Transverse colon (tissue), 4 donors: ENCODE measurements at regions not wholly inside any gene's neighbourhood (a gene's known extent, or its start where the extent isn't known, plus 50 kb on each side); places are given as distances from the start of the nearest gene placed in this dataset.
"Not testable (repeated sequence)": the region's sequence is repeated elsewhere in the genome, so short reads cannot be mapped to it uniquely, and the experiment has no call there.

Experiments used
- DNase-seq: peaks from one replicate; pipeline ENCODE4 v3.0.0-alpha.2; 2019
- H3K27ac ChIP-seq, 4 donors: fragments of 200-600 bp; sonication (generic); 2 replicates each; pipeline ENCODE4 v1.5.1; 2016 to 2018; ENCODE audit warnings: inconsistent platforms in 4 of 4
- H3K27me3 ChIP-seq: fragments of 200-600 bp; sonication (generic); 2 replicates; pipeline ENCODE4 v1.5.1; 2017; ENCODE audit warnings: inconsistent platforms
- H3K36me3 ChIP-seq, 4 donors: fragments of 200-600 bp; sonication (generic); 2 replicates each; pipeline ENCODE4 v1.5.1; 2017 to 2019; ENCODE audit warnings: inconsistent platforms in 4 of 4
- H3K4me1 ChIP-seq, 4 donors: fragments of 200-600 bp; sonication (generic); 2 replicates each; pipeline ENCODE4 v1.5.1; 2017 to 2020; ENCODE audit warnings: inconsistent platforms in 4 of 4
- H3K4me3 ChIP-seq, 4 donors: fragments of 200-600 bp; sonication (generic); 1 replicate in 1 of 4; 2 replicates in 3 of 4; pipeline versions ENCODE4 v1.5.1 to v1.6.1; 2017 to 2019; ENCODE audit warnings: inconsistent platforms in 4 of 4
- H3K9me3 ChIP-seq, 2 donors: fragments of 200-600 bp; sonication (generic); 2 replicates each; pipeline ENCODE4 v1.5.1; 2017 to 2019; ENCODE audit warnings: inconsistent platforms in 2 of 2
- EP300 ChIP-seq: sonication (generic); formaldehyde crosslinking; IDR thresholded peaks from one replicate; pipeline ENCODE4 v1.6.1; 2017; ENCODE audit warnings: antibody characterized with exemption, low read depth
- POLR2A ChIP-seq: fragments of 450-650 bp; IDR thresholded peaks from one replicate; pipeline ENCODE4 v1.6.1; 2016; ENCODE audit warnings: antibody characterized with exemption, mild to moderate bottlenecking, moderate library complexity
- POLR2AphosphoS5 ChIP-seq, 3 donors: sonication (generic); formaldehyde crosslinking; IDR thresholded peaks; one replicate each; pipeline ENCODE4 v1.6.1; 2016; ENCODE audit warnings: antibody characterized with exemption in 3 of 3
- WGBS, 2 donors: methylation state at CpG; one replicate each; pipeline ENCODE4 v1.1.5; 2018; ENCODE audit warnings: low coverage in 1 of 2; 5-methylcytosine and 5-hydroxymethylcytosine counted together
- in situ Hi-C, 4 donors: fragments of 200-750 bp; cut with MboI; loops; one replicate each; pipeline versions ENCODE4 v1.15.0 to v1.15.1; 2017; ENCODE audit warnings: low sequenced_read_pairs in 3 of 4, low pct_ligation_motif_present in 1 of 4, low pct_unique_long_range_greater_than_20kb in 1 of 4
- intact Hi-C: fragments of 100-400 bp; cut with DNase I; formaldehyde crosslinking; loops from one replicate; pipeline ENCODE4 v1.15.1; 2023; ENCODE audit warnings: low total_unique reads
- TF ChIP-seq, protein P1 (sequence below), 5 experiments: fragments of 200-600 bp in 3 of 5; fragments of 450-650 bp in 2 of 5; sonication (generic) in 3 of 5; IDR thresholded peaks; 1 replicate in 2 of 5; 2 replicates in 3 of 5; pipeline ENCODE4 v1.5.1; 2016 to 2017; ENCODE audit warnings: antibody characterized with exemption in 5 of 5, inconsistent platforms in 3 of 5, mild to moderate bottlenecking in 2 of 5, moderate library complexity in 1 of 5

DNA sequence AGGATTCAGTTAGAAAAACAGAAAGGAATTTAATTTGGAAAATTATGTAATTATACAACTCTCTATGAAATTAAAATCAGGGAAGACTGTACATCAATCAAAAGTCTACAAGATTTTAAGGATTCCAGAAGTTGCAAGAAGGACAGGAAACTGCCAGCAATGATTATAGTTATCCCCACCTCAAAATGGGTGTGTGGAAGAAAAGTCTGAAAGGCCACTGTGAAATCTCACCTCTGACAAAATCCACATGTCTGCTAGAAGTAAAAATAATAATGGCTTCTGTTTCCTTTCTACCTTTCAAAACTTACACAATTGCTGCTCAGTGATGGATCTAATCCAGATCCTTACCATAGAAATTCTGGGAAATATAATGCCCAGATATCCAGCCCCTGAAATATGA, 708.1 kb upstream of the ADGRL4 start:
- no peaks in the 10 kb centered on the region for H3K36me3 ChIP-seq
- no peaks in the 10 kb centered on the region for H3K4me1 ChIP-seq
- no peaks in the 10 kb centered on the region for H3K9me3 ChIP-seq
- no peak overlapping the region for H3K27ac ChIP-seq
- intact Hi-C loops: no loop called here
- TF ChIP-seq POLR2A (no peak), EP300 (no peak)
- in situ Hi-C loops: no loop called here
- no peak overlapping the region for H3K4me3 ChIP-seq
- no peaks in the 10 kb centered on the region for H3K27me3 ChIP-seq
- DNase-seq: no peak

DNA sequence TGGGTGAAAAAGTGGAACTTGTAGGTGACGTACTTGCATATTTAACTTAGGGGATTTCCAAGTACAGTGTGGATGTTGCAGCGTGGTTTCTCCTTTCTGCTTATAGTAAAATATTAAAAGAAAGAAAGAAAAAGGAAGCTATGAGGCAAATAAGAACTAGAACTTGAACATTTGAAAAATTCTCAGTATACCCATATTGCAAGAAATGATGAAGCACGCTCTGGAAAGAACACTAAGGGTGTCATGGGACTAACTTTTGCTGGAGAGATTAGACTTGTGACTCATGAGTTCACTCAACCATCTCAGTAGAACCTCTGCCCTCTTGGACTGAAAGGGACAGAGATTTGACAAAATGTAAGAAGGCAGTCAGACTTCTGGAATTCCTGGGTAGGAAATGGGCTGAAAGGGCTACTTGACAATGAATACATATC, 704.5 kb upstream of the ADGRL4 start:
- H3K4me3 ChIP-seq: no peak overlapping the region
- H3K27me3 ChIP-seq: no peaks in the 10 kb centered on the region
- no peaks in the 10 kb centered on the region for H3K4me1 ChIP-seq
- no peaks in the 10 kb centered on the region for H3K36me3 ChIP-seq
- TF ChIP-seq POLR2AphosphoS5 (IDR thresholded peaks at IDR 0.05) (no peak), POLR2A (no peak), EP300 (no peak)
- TF ChIP-seq, protein P1, sequence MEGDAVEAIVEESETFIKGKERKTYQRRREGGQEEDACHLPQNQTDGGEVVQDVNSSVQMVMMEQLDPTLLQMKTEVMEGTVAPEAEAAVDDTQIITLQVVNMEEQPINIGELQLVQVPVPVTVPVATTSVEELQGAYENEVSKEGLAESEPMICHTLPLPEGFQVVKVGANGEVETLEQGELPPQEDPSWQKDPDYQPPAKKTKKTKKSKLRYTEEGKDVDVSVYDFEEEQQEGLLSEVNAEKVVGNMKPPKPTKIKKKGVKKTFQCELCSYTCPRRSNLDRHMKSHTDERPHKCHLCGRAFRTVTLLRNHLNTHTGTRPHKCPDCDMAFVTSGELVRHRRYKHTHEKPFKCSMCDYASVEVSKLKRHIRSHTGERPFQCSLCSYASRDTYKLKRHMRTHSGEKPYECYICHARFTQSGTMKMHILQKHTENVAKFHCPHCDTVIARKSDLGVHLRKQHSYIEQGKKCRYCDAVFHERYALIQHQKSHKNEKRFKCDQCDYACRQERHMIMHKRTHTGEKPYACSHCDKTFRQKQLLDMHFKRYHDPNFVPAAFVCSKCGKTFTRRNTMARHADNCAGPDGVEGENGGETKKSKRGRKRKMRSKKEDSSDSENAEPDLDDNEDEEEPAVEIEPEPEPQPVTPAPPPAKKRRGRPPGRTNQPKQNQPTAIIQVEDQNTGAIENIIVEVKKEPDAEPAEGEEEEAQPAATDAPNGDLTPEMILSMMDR (IDR thresholded peaks at IDR 0.05): no peak
- WGBS, 2 donors: 63 to 74% methylated on average over 3 of the region's 3 CpGs
- intact Hi-C loops: no loop called here
- no peak for DNase-seq
- H3K9me3 ChIP-seq: no peaks in the 10 kb centered on the region
- no peak overlapping the region for H3K27ac ChIP-seq
- in situ Hi-C loops: no loop called here

DNA sequence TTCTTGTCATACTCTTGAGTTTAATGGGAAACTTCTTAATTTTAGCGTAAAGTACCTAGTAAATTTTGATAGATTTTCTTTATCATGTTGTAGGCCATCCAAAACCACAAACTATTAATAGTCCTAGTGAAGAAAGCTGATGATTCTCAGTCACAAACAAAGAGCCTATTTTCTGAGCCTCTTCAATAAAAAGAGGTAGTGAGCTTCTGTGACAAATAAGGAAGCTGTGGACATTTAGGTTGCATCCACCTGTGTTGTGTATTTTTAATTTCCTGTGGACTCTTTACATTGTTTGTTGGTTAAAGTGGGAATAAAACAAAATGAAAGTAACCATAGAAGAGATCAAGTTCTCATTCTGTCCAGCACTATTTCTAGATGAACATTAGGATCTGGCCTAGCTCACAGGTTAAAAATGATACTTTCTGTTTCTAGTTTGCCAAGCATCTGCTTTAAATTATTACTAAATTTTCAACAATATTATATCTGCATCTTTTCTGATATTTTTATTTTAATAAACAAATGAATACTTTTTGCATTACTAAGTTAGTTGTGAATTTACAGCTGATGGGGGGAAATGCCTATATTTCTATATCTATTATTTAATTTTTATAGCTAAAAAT, 702.2 kb upstream of the ADGRL4 start:
- TF ChIP-seq EP300: no peak
- no peak for TF ChIP-seq POLR2A
- TF ChIP-seq, protein P1 (IDR thresholded peaks at IDR 0.05): no peak
- Histone ChIP-seq H3K4me3 (no peak overlapping the region), H3K4me1 (no peaks in the 10 kb centered on the region), H3K27me3 (no peaks in the 10 kb centered on the region), H3K36me3 (no peaks in the 10 kb centered on the region), H3K9me3 (no peaks in the 10 kb centered on the region), H3K27ac (no peak overlapping the region)
- in situ Hi-C loops: no loop called here
- DNase-seq: no peak
- intact Hi-C loops: no loop called here
- 69 to 80% methylated on average over 1 of the region's 1 CpG for WGBS, 2 donors

DNA sequence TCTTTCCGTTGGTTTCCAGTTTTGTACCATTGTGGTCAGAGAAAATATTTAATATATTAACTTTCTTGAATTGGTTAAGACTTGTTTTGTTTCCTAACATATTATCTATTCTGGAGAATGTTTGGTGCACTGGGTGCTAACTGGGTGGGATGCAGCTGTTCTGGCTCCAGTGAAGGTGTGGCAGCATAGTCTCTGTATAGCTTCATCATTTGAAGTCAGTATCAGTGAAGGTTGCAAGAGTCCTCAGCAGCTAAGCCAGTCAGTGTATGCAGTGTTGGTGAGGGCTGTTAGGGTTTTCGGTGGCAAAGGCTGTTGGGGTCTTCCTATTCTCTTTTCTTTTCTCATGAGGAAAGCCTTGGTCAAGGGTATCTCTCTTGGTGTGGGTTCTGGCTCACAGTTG, 698.7 kb upstream of the ADGRL4 start:
- DNase-seq: no peak
- TF ChIP-seq, protein P1 (IDR thresholded peaks at IDR 0.05): no peak
- TF ChIP-seq POLR2A (no peak), EP300 (no peak), POLR2AphosphoS5 (IDR thresholded peaks at IDR 0.05) (no peak)
- no peak overlapping the region for H3K27ac ChIP-seq
- H3K36me3 ChIP-seq: no peaks in the 10 kb centered on the region
- no peak overlapping the region for H3K4me3 ChIP-seq
- H3K4me1 ChIP-seq: no peaks in the 10 kb centered on the region
- H3K27me3 ChIP-seq: no peaks in the 10 kb centered on the region
- intact Hi-C loops (no loop called here), in situ Hi-C loops (no loop called here)
- H3K9me3 ChIP-seq: no peaks in the 10 kb centered on the region
- WGBS, 2 donors: 84 to 85% methylated on average over 1 to 2 of the region's 2 CpGs

DNA sequence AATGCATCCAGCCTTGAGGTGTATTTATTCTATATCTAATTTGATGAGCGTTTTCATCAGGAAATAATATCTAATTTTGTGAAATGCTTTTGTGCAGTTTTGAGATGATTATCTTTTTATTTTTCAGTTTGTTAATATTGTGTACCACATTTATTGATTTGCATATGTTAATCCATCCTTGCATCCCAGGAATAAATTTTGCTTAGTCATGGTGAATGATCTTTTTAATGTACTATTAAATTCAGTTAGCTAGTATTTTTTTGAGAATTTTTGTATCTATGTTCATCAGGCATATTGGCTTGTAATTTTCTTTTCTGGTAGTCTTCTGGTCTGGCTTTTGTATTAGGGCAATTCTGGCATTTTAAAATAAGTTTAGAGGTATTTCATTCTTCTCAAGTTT, 697.5 kb upstream of the ADGRL4 start:
- Histone ChIP-seq H3K27me3 (no peaks in the 10 kb centered on the region), H3K36me3 (no peaks in the 10 kb centered on the region), H3K4me1 (no peaks in the 10 kb centered on the region), H3K27ac (no peak overlapping the region), H3K9me3 (no peaks in the 10 kb centered on the region), H3K4me3 (no peak overlapping the region)
- 94 to 100% methylated on average over 1 of the region's 1 CpG for WGBS, 2 donors
- TF ChIP-seq EP300 (no peak), POLR2A (no peak), POLR2AphosphoS5 (IDR thresholded peaks at IDR 0.05) (no peak)
- TF ChIP-seq, protein P1 (IDR thresholded peaks at IDR 0.05): no peak
- intact Hi-C loops (no loop called here), in situ Hi-C loops (no loop called here)
- no peak for DNase-seq

DNA sequence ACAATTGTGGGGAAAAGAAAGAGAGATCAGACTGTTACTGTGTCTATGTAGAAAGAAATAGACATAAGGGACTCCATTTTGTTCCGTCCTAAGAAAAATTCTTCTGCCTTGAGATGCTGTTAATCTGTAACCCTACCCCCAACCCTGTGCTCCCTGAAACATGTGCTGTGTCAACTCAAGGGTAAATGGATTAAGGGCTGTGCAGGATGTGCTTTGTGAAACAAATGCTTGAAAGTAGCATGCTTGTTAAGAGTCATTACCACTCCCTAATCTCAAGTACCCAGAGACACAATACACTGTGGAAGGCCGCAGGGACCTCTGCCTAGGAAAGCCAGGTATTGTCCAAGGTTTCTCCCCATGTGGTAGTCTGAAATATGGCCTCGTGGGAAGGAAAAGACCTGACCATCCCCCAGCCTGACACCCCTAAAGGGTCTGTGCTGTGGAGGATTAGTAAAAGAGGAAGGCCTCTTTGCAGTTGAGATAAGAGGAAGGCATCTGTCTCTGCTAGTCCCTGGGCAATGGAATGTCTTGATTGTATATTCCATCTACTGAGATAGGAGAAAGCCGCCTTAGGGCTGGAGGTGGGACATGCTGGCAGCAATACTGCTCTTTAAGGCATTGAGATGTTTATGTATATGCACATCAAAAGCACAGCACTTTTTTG, 695.9 kb upstream of the ADGRL4 start:
- DNase-seq, H3K36me3 ChIP-seq, H3K27ac ChIP-seq, H3K4me3 ChIP-seq, intact Hi-C loops, H3K27me3 ChIP-seq, in situ Hi-C loops, H3K9me3 ChIP-seq, H3K4me1 ChIP-seq: not testable (repeated sequence)
- 52 to 80% methylated on average over 1 to 4 of the region's 4 CpGs for WGBS, 2 donors
